ENCODE measurements at regions not wholly inside any gene's neighbourhood (a gene's known extent, or its start where the extent isn't known, plus 50 kb on each side); places are given as distances from the start of the nearest gene placed in this dataset.

DNA sequence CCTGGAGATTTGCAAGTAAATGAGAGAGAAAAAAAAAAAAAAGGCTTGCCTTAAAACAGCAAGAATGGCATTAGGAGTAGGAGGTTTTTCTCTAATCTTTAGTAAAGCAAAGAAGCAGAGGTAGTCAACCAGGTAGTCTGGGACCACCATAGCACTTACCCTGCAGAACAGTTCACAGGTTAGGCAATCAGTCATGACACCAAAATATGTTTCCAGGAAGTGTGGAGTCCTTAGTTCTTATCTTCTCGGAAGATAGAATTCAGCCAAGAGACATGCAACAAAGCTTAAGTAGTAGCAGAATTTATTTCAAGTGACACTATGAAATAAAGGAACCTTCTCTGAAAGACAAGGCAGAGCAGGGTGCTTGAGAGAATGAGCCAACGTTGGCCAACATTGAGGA is 295.8 kb downstream of the IPO8 start:
- Mint-ChIP-seq H3K36me3 (ENCODE audit: insufficient read depth, unreplicated experiment) (no peaks in the 10 kb centered on the region), H3K9me3 (ENCODE audit: unreplicated experiment) (peaks cover 14% of the 10 kb centered on the region), H3K27ac (ENCODE audit: low read depth, unreplicated experiment) (no peak overlapping the region), H3K27me3 (ENCODE audit: insufficient read depth, unreplicated experiment) (no peaks in the 10 kb centered on the region), H3K4me1 (ENCODE audit: insufficient read depth, unreplicated experiment) (no peaks in the 10 kb centered on the region), H3K4me3 (ENCODE audit: unreplicated experiment) (no peak overlapping the region)
- no peak for DNase-seq (ENCODE audit: unreplicated experiment)
- ChIA-PET POLR2A (no interaction called here), CTCF (no interaction called here)
- TF ChIP-seq, protein P1, sequence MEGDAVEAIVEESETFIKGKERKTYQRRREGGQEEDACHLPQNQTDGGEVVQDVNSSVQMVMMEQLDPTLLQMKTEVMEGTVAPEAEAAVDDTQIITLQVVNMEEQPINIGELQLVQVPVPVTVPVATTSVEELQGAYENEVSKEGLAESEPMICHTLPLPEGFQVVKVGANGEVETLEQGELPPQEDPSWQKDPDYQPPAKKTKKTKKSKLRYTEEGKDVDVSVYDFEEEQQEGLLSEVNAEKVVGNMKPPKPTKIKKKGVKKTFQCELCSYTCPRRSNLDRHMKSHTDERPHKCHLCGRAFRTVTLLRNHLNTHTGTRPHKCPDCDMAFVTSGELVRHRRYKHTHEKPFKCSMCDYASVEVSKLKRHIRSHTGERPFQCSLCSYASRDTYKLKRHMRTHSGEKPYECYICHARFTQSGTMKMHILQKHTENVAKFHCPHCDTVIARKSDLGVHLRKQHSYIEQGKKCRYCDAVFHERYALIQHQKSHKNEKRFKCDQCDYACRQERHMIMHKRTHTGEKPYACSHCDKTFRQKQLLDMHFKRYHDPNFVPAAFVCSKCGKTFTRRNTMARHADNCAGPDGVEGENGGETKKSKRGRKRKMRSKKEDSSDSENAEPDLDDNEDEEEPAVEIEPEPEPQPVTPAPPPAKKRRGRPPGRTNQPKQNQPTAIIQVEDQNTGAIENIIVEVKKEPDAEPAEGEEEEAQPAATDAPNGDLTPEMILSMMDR (IDR thresholded peaks at IDR 0.05; ENCODE audit: unreplicated experiment), result no peak
- BruUV-seq (replicated peaks), result no TSS peak
- intact Hi-C loops (cut with micrococcal nuclease), result no loop called here

DNA sequence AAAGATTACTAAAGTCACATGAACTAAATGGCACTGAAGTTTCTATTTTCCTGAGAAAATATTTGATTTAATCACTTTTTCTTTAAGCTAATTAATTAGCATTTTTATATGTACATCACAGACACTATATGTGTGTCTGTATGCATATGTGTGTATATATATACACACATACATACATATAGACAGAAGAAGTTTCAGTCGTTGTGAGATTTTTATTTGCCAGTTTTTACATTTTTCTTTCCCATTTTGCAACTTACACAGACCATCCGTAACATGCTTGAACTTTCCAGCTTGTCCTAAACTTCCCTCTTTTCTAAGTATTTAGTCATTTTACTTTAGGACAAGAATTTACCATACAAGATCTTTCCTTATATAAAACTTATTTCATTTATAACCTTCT is 299.1 kb downstream of the IPO8 start:
- intact Hi-C loops (cut with micrococcal nuclease), result no loop called here
- no peaks in the 10 kb centered on the region for H3K27me3 Mint-ChIP-seq (ENCODE audit: insufficient read depth, unreplicated experiment)
- peaks cover 6% of the 10 kb centered on the region for H3K9me3 Mint-ChIP-seq (ENCODE audit: unreplicated experiment)
- ChIA-PET POLR2A (no interaction called here), CTCF (no interaction called here)
- no peaks in the 10 kb centered on the region for H3K4me1 Mint-ChIP-seq (ENCODE audit: insufficient read depth, unreplicated experiment)
- H3K36me3 Mint-ChIP-seq (ENCODE audit: insufficient read depth, unreplicated experiment), result no peaks in the 10 kb centered on the region
- DNase-seq (ENCODE audit: unreplicated experiment), result no peak
- BruUV-seq (replicated peaks), result no TSS peak
- TF ChIP-seq, protein P1 (IDR thresholded peaks at IDR 0.05; ENCODE audit: unreplicated experiment), result no peak
- H3K4me3 Mint-ChIP-seq (ENCODE audit: unreplicated experiment), result no peak overlapping the region
- no peak overlapping the region for H3K27ac Mint-ChIP-seq (ENCODE audit: low read depth, unreplicated experiment)

DNA sequence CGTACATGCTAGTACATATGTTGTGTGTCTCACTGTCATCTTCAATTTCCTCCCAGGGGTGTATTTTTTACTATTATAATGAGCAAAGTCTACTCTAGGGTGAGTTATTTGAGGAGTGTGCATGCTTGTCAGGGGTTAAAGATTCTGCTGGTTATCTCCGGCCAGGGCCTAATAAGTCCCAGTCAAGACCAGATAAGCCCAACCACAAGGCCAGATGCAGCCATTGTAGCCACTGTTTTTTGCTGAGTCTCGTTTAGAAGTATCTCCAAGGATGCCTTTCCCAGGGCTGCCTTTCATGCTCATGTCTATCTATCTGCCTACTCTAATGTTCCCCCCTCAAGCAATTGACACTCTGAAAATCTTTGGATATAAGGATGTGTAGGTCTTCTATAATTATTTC is 300.5 kb downstream of the IPO8 start:
- peaks cover 18% of the 10 kb centered on the region for H3K9me3 Mint-ChIP-seq (ENCODE audit: unreplicated experiment)

DNA sequence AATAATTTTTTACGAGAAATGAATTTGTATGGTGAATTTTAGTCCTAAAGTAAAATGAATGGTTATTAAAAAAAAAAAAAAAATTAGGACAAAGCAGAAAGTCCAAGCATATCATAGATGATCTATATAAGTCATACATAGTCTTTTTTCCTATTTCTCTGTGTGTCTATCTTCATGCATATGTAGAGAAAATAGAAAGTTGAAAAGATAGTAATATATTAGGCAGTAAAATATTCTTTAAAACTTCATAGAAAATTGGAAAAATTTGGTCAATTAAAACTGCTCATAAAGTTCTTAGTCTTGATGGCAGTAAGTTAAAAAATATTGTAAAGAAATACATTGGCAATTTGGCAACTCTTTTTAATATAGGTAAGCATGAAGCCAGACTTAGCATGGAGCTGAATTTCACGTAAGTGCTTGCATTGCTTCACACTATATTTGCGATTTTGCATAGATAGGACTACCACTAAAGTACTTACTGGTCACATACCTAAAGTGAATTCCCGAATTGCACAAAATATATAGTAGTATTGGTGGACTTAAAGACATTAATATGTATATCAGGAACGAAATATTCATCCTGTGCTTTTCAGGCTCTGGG is 303.8 kb downstream of the IPO8 start:
- no peaks in the 10 kb centered on the region for H3K36me3 Mint-ChIP-seq (ENCODE audit: insufficient read depth, unreplicated experiment)
- H3K4me1 Mint-ChIP-seq (ENCODE audit: insufficient read depth, unreplicated experiment), result no peaks in the 10 kb centered on the region
- H3K9me3 Mint-ChIP-seq (ENCODE audit: unreplicated experiment), result peaks cover 22% of the 10 kb centered on the region
- no peak for DNase-seq (ENCODE audit: unreplicated experiment)
- no peak overlapping the region for H3K4me3 Mint-ChIP-seq (ENCODE audit: unreplicated experiment)
- H3K27ac Mint-ChIP-seq (ENCODE audit: low read depth, unreplicated experiment), result no peak overlapping the region
- ChIA-PET POLR2A (no interaction called here), CTCF (interaction anchor here (0.8 kb wide), 1 partner anchor 11 kb away, joined by 3 read pairs; no protein-coding TSS in a partner anchor)
- BruUV-seq (replicated peaks), result no TSS peak
- H3K27me3 Mint-ChIP-seq (ENCODE audit: insufficient read depth, unreplicated experiment), result no peaks in the 10 kb centered on the region
- TF ChIP-seq, protein P1 (IDR thresholded peaks at IDR 0.05; ENCODE audit: unreplicated experiment), result no peak
- intact Hi-C loops (cut with micrococcal nuclease), result no loop called here

More for the DNA sequence above, 300.5 kb downstream of the IPO8 start:
- no peak overlapping the region for H3K4me3 Mint-ChIP-seq (ENCODE audit: unreplicated experiment)
- intact Hi-C loops (cut with micrococcal nuclease), result no loop called here
- no TSS peak for BruUV-seq (replicated peaks)
- H3K27ac Mint-ChIP-seq (ENCODE audit: low read depth, unreplicated experiment), result no peak overlapping the region
- H3K4me1 Mint-ChIP-seq (ENCODE audit: insufficient read depth, unreplicated experiment), result no peaks in the 10 kb centered on the region
- no peaks in the 10 kb centered on the region for H3K27me3 Mint-ChIP-seq (ENCODE audit: insufficient read depth, unreplicated experiment)
- no peak for DNase-seq (ENCODE audit: unreplicated experiment)
- H3K36me3 Mint-ChIP-seq (ENCODE audit: insufficient read depth, unreplicated experiment), result no peaks in the 10 kb centered on the region
- ChIA-PET POLR2A (no interaction called here), CTCF (no interaction called here)
- TF ChIP-seq, protein P1 (IDR thresholded peaks at IDR 0.05; ENCODE audit: unreplicated experiment), result no peak

Measured in MCF 10A (cell line).